GM21529 (cell line): ENCODE measurements at regions not wholly inside any gene's neighbourhood (a gene's known extent, or its start where the extent isn't known, plus 50 kb on each side); places are given as distances from the start of the nearest gene placed in this dataset.

Experiments used
- ATAC-seq: cut with Tn5 transposase; IDR thresholded peaks from one replicate; pipeline ENCODE4 v1.9.1; 2021; ENCODE audit not compliant: unreplicated experiment

DNA sequence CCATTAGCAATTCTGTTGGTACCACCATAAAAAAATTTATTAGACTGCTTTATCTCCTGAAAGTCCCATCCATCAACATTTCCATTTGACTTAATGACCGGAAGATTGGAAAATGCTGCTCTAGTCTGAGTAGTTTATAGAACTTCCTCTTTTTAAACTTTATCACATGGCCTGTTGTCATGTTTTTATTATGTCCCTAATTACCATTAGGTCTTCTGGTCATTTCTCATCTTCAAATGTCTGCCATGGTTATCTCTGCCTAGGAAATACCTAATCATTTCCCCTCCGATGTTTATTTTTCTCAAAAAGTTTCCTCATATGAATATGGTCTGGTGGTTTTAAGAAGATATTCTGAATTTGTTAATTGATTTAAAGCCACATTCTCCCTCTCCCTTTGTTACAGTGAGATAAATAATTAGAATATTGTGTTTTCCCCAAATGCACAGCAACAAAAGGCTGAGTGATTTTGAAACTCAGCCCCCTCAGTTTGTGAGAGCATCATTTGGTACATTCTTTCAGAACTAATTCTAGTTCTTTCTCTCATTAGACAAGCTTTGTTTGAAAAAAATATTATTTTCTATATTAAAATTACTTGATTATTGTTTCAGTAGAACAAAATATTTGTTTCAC, 317.1 kb upstream of the ST6GAL2 start:
- ATAC-seq: no peak

DNA sequence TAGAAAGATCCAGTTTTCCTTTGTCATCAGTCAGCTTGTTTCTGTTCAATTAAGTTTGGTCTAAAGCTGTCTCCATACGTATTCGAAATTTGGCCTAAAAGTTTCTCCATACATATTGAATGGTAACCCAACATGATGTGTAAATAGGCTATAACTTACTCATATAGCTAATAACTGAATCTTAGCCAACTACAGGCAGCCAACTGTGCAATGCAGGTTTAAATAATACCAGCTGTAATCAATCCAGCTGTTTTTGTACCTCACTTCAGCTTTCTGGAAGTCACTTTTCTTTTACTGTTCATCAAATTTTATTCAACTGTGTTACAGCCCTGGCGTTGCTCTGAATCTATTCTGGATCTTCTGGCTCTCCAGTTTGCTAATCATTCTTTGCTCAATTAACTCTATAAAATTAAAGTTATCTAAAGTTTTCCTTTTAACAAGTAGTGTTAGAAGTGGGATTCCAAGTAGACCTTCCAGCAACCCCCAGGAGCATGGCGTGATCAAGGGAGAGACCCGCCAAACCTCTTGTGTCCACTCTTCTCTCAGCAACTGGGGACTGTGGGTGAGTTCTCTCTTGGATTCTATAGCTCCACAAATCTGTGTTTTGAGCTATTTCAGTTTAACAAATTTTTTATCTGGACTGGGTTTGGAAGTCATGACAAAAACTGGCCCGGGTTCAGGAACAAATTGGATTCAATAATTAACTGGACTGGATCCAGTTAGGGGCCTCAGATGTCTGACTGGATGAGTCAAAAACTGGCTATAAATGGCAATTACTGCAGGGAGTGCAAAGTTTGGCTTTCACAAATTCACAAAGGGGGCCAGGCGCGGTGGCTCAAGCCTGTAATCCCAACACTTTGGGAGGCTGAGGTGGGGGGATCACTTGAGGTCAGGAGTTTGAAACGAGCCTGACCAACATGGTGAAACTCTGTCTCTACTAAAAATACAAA, 329.7 kb upstream of the ST6GAL2 start:
- no peak for ATAC-seq

DNA sequence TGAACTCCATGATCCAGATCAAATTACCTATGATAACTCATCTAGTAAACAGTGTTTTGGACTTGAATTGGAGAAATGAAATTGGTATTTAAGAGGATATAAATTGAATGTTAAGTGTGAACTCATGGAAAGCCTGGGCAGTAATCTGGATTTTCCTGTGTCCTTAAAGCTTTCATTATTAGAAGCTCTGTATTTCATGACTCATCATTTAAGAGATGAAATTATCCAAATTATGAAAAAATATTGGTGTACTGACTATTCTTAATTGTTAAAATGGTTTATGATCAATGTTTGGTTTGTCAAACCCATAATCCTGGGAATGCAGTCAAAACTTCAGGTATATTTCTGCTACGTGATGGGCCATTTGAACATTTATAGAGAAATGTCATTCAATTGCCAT, 332.2 kb upstream of the ST6GAL2 start:
- ATAC-seq: no peak

DNA sequence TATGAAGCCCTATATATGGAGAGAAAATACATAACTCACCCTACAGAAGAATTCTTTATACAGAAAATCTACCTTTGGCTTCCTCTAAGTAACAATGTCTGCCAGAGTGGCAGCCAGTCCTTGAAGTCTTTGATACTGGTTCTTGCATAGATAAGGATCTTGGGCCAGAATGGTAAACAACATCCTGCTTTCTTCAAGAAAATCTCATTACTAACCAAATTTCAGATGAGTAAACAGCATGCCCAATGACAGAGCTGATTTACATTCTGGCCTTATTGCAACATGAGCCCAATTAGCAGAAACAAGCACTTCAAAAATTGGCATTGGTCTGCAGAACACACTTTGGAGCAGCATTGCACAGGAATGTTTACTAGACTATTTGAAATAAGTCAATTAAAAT, 336.5 kb upstream of the ST6GAL2 start:
- ATAC-seq: no peak

- no peak for ATAC-seq
Measured at GRCh38 chr2:107235491-107236254, 349.7 kb upstream of the ST6GAL2 start.

GRCh38 chr2:107242811-107243210, 356.8 kb upstream of the ST6GAL2 start:
- no peak for ATAC-seq

DNA sequence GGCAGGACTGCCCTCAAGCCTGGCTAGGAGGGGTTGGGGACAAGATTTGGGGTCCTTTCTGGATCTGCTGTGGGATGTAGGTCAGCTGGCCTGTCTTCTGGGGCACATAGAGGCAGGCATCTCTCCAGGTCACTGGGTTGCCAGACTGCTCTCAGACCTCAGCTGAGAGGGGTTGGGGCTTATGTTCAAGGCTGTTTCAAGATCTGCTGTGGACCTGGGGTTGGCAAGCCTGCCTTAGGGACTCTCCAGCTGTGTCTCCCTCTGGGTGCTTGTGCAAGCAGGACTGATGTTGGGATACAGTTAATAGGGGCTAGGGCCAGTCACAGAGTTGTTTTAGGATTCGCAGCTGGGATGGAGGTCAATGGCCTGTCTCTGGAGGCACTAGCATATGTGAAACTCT, 363.0 kb upstream of the ST6GAL2 start:
- ATAC-seq: no peak

DNA sequence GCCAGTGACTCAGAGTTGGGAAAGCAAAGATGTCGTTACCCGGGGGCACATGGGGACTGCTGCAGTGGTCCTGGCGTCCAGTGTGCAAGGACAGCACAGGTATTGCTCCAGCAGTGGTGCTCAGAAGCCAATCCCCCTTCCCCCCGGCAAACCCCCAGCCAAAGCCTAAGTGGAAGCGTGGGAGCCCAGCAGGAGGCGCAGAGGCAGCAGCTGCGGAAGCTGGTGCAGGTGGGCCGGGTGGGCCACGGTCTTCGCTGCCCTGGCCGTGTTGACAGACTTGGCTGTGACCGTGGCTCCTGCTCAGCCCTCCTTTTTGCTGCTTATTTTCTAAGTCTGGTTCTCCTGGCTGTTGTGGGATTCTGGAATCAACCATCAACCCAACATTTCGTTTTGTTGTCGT, 369.8 kb upstream of the ST6GAL2 start:
- ATAC-seq: no peak

GRCh38 chr2:107258531-107259407, 372.8 kb upstream of the ST6GAL2 start:
- ATAC-seq: no peak

GRCh38 chr2:107259408-107260195, 373.6 kb upstream of the ST6GAL2 start:
- ATAC-seq: no peak

DNA sequence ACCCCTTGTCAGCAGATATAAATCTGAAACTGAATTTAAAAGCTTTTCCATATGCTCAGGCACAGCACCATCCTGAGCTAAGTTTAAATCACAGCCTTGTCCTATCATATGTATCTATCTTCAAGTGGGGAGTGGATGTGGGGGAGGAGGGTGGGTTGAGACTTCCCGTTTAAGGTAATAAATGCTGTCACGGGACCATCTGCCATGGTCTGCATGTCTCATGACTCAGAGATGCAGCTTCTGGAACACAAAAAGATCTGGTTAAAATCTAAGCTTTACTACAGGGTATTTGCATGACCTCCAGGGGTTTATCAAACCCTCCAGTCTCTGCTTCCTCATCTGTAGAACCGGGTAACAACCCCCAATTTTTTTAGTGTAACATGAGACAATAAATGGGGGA, 377.7 kb upstream of the ST6GAL2 start:
- no peak for ATAC-seq

GRCh38 chr2:107264184-107264583, 378.2 kb upstream of the ST6GAL2 start:
- ATAC-seq: no peak

GRCh38 chr2:107266555-107266954, 380.6 kb upstream of the ST6GAL2 start:
- no peak for ATAC-seq

DNA sequence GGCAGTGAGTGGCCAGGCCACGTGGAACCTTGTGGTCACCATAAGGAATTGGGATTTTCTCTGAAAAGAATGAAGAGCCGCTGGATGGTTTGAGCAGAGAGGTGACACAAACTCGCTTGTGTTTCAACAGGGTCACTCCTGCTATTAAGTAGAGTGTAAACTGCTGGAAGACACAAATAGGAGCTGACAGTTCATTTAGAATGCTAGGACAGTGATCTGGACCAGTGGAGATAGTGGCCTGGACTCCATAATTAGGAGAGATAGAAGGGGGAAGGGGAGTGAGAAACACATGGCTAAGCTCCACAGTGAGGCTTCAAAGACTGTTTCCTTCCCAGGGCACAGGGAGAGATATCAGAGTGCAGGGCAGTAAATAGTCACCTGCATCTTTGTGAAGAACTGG, 381.1 kb upstream of the ST6GAL2 start:
- ATAC-seq: no peak

- no peak for ATAC-seq
Measured at GRCh38 chr2:107276034-107276433, 390.1 kb upstream of the ST6GAL2 start.

GRCh38 chr2:107278672-107279071, 392.7 kb upstream of the ST6GAL2 start:
- ATAC-seq: no peak

DNA sequence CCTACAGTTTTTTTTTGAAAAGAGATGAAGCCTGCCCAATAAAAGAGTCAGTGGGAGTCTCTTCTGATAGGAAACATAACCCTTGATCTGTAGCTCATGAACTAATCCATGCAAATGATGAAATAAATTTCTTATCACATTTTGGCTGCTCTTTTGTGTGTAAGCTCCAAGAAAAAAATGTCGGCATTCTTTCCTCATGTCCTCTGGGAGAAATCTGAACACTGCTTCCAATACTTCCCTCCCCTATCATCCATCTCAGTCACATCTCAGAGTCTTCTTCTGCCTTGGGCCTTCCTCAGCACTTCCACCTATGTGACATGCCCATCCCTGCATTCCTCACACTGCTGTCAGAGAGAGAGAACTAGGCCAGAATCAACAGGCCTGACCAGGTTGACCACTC, 395.7 kb upstream of the ST6GAL2 start:
- ATAC-seq: no peak

DNA sequence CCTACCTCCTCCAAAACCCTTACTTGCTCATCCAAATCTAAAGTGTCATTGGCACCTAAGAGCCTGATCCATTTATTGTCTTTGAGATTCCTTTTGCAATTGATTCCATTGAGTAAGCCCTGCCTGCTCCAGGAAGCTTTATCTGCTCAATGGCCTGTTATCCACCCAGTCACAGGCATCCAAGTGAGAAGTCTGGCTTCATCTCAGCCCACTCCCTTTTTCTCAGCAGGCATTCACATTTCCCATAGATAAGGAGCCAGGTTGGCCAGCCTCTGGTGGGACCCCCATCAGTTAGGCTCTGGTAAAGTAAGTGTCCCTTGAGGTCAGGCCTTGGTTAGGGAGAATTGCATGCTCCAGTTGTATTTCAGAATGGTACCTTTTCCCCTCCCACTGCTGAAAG, 396.2 kb upstream of the ST6GAL2 start:
- no peak for ATAC-seq

DNA sequence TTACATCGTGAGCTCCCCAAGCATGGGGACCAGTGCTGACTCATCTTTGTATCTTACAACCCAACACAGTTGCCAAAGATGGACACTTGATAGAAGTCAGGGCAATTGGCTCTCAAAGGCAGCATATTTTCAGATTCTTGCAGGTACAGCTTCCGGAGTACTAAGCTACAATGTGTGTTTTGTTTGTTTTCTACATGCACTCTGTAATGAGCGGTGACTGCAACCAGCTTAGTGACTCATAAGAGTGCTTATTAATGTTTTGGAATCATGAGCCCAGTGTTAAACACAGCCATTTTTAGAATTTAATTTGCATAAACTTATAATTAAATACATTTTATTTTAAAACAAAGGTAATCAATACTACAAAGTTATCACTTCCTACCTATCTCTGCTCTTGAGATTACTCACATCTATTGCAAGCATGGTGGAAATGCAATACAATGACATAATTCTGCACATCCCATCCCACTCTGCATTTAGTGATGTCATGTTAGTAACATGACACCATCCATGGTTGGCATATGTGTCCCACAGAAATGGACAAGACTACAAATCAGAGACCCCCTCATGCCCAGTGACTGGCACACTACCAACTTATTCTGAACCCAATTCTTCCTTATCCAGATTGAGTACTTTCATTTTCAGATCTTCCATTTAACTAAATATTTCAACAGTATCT, 399.8 kb upstream of the ST6GAL2 start:
- ATAC-seq: no peak
